CD4-positive, alpha-beta memory T cell (primary cell): ENCODE measurements at regions not wholly inside any gene's neighbourhood (a gene's known extent, or its start where the extent isn't known, plus 50 kb on each side); places are given as distances from the start of the nearest gene placed in this dataset.

Experiments
- CTCF ChIA-PET: fragments of 350-600 bp; sonication (Branson Sonifier 250); formaldehyde crosslinking; loops from one replicate; lab custom pipeline; 2021; ENCODE audit warnings: inconsistent platforms; ENCODE audit not compliant: partially characterized antibody; lab: Charles Lee
- POLR2A ChIA-PET: fragments of 350-600 bp; sonication (Branson Sonifier 250); formaldehyde crosslinking; loops from one replicate; lab custom pipeline; 2021; ENCODE audit not compliant: partially characterized antibody; lab: Charles Lee
- DNase-seq, 5 donors: peaks; one replicate each; pipeline versions ENCODE4 v3.0.0 to v3.0.0-alpha.2; 2020 to 2022; ENCODE audit warnings: mixed read lengths in 1 of 5
- H3K27ac ChIP-seq: one replicate; pipeline ENCODE4 v1.7.0; 2013; ENCODE audit warnings: low read depth, low read length
- H3K27me3 ChIP-seq: 2 replicates; pipeline ENCODE4 v1.7.0; 2013; ENCODE audit warnings: mild to moderate bottlenecking, low read length, moderate library complexity; ENCODE audit not compliant: insufficient read depth
- H3K36me3 ChIP-seq: 2 replicates; pipeline ENCODE4 v1.7.0; 2013; ENCODE audit warnings: mild to moderate bottlenecking, low read length, moderate library complexity; ENCODE audit not compliant: insufficient read depth
- H3K4me1 ChIP-seq: 2 replicates; pipeline ENCODE4 v1.7.0; 2013; ENCODE audit warnings: mild to moderate bottlenecking, low read length, moderate library complexity; ENCODE audit not compliant: insufficient read depth
- H3K4me3 ChIP-seq, 2 donors: one replicate each; pipeline ENCODE4 v1.7.0; 2013; ENCODE audit warnings: low read length in 2 of 2, mild to moderate bottlenecking in 1 of 2
- H3K9me3 ChIP-seq, 2 donors: one replicate each; pipeline ENCODE4 v1.7.0; 2013; ENCODE audit warnings: low read length in 2 of 2, control low read depth in 1 of 2; ENCODE audit not compliant: control insufficient read depth in 1 of 2
- H3K27ac Mint-ChIP-seq, 7 donors: one replicate each; pipeline ENCODE4 v1.8.0; 2020 to 2021; ENCODE audit warnings: mixed read lengths in 7 of 7, mild to moderate bottlenecking in 6 of 7, inconsistent platforms in 3 of 7, moderate library complexity in 3 of 7
- H3K27me3 Mint-ChIP-seq, 2 donors: one replicate each; pipeline ENCODE4 v1.8.0; 2020 to 2021; ENCODE audit warnings: mixed read lengths in 2 of 2
- H3K36me3 Mint-ChIP-seq, 2 donors: one replicate each; pipeline ENCODE4 v1.8.0; 2020 to 2021; ENCODE audit warnings: mixed read lengths in 2 of 2, inconsistent platforms in 1 of 2, mild to moderate bottlenecking in 1 of 2
- H3K4me1 Mint-ChIP-seq, 4 donors: one replicate each; pipeline ENCODE4 v1.8.0; 2020 to 2021; ENCODE audit warnings: mixed read lengths in 4 of 4, mild to moderate bottlenecking in 1 of 4
- H3K4me3 Mint-ChIP-seq, 8 donors: one replicate each; pipeline ENCODE4 v1.8.0; 2020 to 2021; ENCODE audit warnings: mixed read lengths in 8 of 8, mild to moderate bottlenecking in 7 of 8, moderate library complexity in 6 of 8, inconsistent platforms in 3 of 8
- H3K9me3 Mint-ChIP-seq, 8 donors: one replicate each; pipeline ENCODE4 v1.8.0; 2020 to 2021; ENCODE audit warnings: mixed read lengths in 8 of 8, mild to moderate bottlenecking in 5 of 8, inconsistent platforms in 3 of 8, moderate library complexity in 1 of 8
- intact Hi-C: fragments of 100-400 bp; cut with micrococcal nuclease; formaldehyde crosslinking; loops from one replicate; pipeline ENCODE4 v1.15.1; 2023

DNA sequence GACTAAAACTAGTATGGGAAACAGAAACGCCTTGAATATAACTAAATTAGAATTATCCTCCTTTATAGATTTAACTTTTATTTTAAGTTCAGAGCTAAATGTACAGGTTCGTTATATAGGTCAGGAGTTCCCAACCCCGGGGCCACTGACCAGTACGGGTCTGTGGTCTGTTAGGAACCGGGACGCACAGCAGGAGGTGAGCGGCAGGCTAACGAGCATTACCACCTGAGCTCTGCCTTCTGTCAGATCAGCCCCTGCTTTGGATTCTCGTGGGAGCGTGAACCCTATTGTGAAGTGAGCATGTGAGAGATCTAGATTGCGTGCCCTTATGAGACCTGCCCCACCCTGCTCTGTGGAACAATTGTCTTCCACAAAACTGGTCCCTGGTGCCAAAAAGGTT, 51.0 kb downstream of the FAT4 start:
- Histone ChIP-seq H3K27ac (no peak overlapping the region), H3K27me3 (no peaks in the 10 kb centered on the region), H3K9me3 (no peaks in the 10 kb centered on the region), H3K4me3 (no peak overlapping the region), H3K4me1 (no peaks in the 10 kb centered on the region), H3K36me3 (no peaks in the 10 kb centered on the region)
- no peak for DNase-seq
- Mint-ChIP-seq H3K36me3 (no peaks in the 10 kb centered on the region), H3K4me3 (no peak overlapping the region), H3K27me3 (no peaks in the 10 kb centered on the region), H3K9me3 (peaks cover 0 to 6% (median 4%) of the 10 kb centered on the region in 8 donors), H3K27ac (no peak overlapping the region), H3K4me1 (no peaks in the 10 kb centered on the region)
- ChIA-PET POLR2A (no interaction called here), CTCF (interaction anchor here (1.3 kb wide), 1 partner anchor 14 kb away, joined by 3 read pairs; no protein-coding TSS in a partner anchor)
- intact Hi-C loops: no loop called here

DNA sequence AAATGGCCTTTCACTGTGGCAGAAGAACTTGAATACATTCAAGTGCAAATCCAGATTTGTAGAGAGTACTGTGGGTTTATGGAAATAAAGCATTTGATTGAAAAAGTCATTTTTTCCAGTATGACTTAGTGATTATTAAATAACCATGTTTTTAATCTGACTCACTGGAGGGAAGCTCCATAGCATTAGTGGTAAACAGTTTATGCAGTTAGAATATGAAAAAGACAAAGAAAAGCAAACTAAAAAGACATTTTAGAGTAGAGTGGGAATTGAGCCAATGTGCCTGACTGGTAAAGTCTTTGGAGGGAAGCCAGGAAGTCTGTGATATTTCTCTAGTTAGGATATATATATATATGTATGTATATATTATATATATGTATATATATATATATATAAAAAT, 53.4 kb downstream of the FAT4 start:
- POLR2A ChIA-PET: no interaction called here
- Mint-ChIP-seq H3K4me3 (no peak overlapping the region), H3K36me3 (no peaks in the 10 kb centered on the region)

DNA sequence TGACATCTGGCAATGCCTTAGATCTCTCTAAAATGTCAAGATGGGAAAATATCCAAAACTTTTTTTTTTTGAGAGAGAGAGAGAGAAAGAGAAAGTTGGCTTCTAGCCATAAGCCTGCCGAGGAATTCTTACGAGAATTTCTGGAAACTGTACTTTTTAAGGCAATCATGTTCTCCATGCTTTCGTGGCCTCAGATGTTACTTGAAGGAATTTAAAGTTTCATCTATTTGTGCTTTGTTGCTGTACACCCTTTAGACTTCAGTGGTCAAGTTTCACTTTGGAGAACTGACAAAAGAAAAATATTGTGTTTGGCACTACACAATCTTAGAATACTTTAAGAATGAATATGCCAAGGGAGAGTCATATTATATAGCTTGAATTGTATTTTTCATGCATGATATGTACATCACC, 53.9 kb downstream of the FAT4 start:
- H3K27me3 Mint-ChIP-seq: no peaks in the 10 kb centered on the region
- H3K9me3 Mint-ChIP-seq: peaks cover 0 to 6% (median 4%) of the 10 kb centered on the region in 8 donors
- no peaks in the 10 kb centered on the region for H3K4me1 Mint-ChIP-seq
- ChIA-PET POLR2A (no interaction called here), CTCF (no interaction called here)
- no peaks in the 10 kb centered on the region for H3K9me3 ChIP-seq
- intact Hi-C loops: no loop called here
- no peak overlapping the region for H3K4me3 Mint-ChIP-seq
- H3K27ac ChIP-seq: no peak overlapping the region
- no peaks in the 10 kb centered on the region for H3K36me3 Mint-ChIP-seq
- DNase-seq: no peak
- H3K27ac Mint-ChIP-seq: no peak overlapping the region
- no peaks in the 10 kb centered on the region for H3K27me3 ChIP-seq
- H3K4me1 ChIP-seq: no peaks in the 10 kb centered on the region
- H3K36me3 ChIP-seq: no peaks in the 10 kb centered on the region
- no peak overlapping the region for H3K4me3 ChIP-seq

More for the DNA sequence above, 53.4 kb downstream of the FAT4 start:
- H3K27me3 Mint-ChIP-seq: no peaks in the 10 kb centered on the region
- Histone ChIP-seq H3K4me3 (no peak overlapping the region), H3K27ac (no peak overlapping the region), H3K36me3 (no peaks in the 10 kb centered on the region), H3K9me3 (no peaks in the 10 kb centered on the region), H3K27me3 (no peaks in the 10 kb centered on the region), H3K4me1 (no peaks in the 10 kb centered on the region)
- peaks cover 0 to 6% (median 4%) of the 10 kb centered on the region in 8 donors for H3K9me3 Mint-ChIP-seq
- H3K27ac Mint-ChIP-seq: no peak overlapping the region
- CTCF ChIA-PET: no interaction called here
- no peak for DNase-seq
- intact Hi-C loops: no loop called here
- H3K4me1 Mint-ChIP-seq: no peaks in the 10 kb centered on the region

DNA sequence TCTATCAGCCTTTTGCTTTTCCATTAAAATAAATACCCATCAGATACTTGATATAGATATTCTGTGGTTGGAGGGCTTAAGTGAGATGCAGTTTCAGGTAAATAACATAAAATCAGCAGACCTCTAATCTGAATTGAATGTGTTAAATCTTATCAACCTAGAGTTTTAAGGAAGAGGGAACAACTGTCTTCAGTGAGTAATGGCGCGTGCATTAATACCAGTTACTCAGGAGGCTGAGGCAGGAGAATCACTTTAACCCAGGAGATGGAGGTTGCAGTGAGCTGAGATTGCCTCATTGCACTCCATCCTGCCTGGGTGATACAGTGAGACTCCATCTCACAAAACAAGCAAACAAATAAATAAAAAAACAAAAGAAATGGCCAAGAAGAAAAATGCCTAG, 54.3 kb downstream of the FAT4 start:
- intact Hi-C loops: no loop called here
- no peaks in the 10 kb centered on the region for H3K4me1 ChIP-seq
- no peak overlapping the region for H3K4me3 ChIP-seq
- H3K4me1 Mint-ChIP-seq: no peaks in the 10 kb centered on the region
- POLR2A ChIA-PET: no interaction called here
- H3K36me3 Mint-ChIP-seq: no peaks in the 10 kb centered on the region
- no peak overlapping the region for H3K27ac ChIP-seq
- no peaks in the 10 kb centered on the region for H3K27me3 Mint-ChIP-seq
- H3K9me3 ChIP-seq: no peaks in the 10 kb centered on the region
- CTCF ChIA-PET: no interaction called here
- H3K9me3 Mint-ChIP-seq: peaks cover 0 to 4% (median 2%) of the 10 kb centered on the region in 8 donors
- no peak overlapping the region for H3K27ac Mint-ChIP-seq
- H3K36me3 ChIP-seq: no peaks in the 10 kb centered on the region
- no peaks in the 10 kb centered on the region for H3K27me3 ChIP-seq
- no peak for DNase-seq
- no peak overlapping the region for H3K4me3 Mint-ChIP-seq

DNA sequence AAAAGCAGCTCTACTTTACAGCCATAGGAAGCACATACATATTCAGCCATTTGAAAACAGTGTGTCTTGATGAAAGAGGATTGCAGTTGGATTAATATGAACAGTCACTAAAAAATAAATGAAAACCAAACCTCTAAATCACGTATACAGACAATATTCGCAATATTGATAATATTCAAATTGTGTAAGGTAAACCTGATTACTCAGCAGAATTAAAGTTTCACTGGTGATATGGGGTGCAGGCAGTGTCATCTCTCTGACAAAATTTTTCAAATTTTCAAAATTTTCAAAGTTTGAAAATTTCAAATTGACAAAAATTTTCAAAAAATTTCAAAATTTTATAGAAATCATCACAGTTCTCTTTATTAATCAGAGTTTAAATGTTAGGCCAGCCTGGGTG, 55.7 kb downstream of the FAT4 start:
- Histone ChIP-seq H3K9me3 (no peaks in the 10 kb centered on the region), H3K4me3 (no peak overlapping the region), H3K36me3 (no peaks in the 10 kb centered on the region), H3K27me3 (no peaks in the 10 kb centered on the region), H3K27ac (no peak overlapping the region), H3K4me1 (no peaks in the 10 kb centered on the region)
- Mint-ChIP-seq H3K27me3 (no peaks in the 10 kb centered on the region), H3K27ac (no peak overlapping the region), H3K36me3 (no peaks in the 10 kb centered on the region), H3K9me3 (peaks cover 0 to 4% (median 0%) of the 10 kb centered on the region in 8 donors), H3K4me1 (no peaks in the 10 kb centered on the region), H3K4me3 (no peak overlapping the region)
- intact Hi-C loops: no loop called here
- POLR2A ChIA-PET: no interaction called here
- CTCF ChIA-PET: no interaction called here
- DNase-seq: no peak

DNA sequence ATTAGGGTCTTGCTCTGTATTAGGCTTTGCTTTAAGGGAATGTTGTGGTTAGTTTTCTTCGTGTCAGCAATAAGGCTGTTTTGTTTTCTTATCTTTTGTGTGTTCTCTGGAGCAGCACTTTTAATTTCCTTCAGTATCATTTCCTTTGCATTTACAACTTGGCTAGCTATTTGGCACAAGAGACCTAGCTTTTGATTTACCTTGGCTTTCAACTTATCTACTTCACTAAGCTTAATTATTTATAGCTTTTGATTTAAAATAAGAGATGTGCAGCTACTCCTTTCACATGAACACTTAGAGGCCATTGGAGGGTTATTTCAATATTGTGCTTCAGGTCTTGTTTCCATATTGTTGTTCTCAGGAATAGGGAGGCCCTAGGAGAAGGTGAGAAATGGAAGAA, 68.2 kb downstream of the FAT4 start:
- no peak overlapping the region for H3K4me3 ChIP-seq
- Mint-ChIP-seq H3K4me3 (no peak overlapping the region), H3K9me3 (peaks cover 0 to 5% (median 0%) of the 10 kb centered on the region in 8 donors), H3K27me3 (no peaks in the 10 kb centered on the region), H3K36me3 (no peaks in the 10 kb centered on the region), H3K4me1 (no peaks in the 10 kb centered on the region), H3K27ac (no peak overlapping the region)
- no peak for DNase-seq
- intact Hi-C loops: no loop called here
- no peaks in the 10 kb centered on the region for H3K36me3 ChIP-seq
- CTCF ChIA-PET: no interaction called here
- no peaks in the 10 kb centered on the region for H3K9me3 ChIP-seq
- POLR2A ChIA-PET: no interaction called here
- no peaks in the 10 kb centered on the region for H3K4me1 ChIP-seq
- H3K27me3 ChIP-seq: no peaks in the 10 kb centered on the region
- no peak overlapping the region for H3K27ac ChIP-seq

DNA sequence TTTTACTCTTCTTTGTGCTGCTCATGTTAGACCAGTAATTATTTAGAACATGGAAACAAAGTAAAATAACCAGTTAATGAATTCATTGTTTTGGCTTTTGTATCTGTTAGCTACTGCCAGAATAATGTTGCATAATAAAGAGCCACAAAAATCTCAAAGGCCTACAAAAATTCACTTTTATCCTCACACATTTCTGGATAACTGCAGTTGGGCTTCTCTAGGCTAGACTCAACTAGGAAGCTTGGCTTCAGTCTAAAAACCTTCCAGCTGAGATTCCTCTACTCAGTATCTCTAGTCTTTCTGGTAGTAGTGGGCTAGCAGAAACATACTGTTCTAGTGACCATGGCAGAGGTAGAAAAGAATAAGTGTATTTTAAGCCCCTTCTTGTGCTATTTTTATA, 73.0 kb downstream of the FAT4 start:
- H3K36me3 ChIP-seq: no peaks in the 10 kb centered on the region
- no peak overlapping the region for H3K27ac ChIP-seq
- H3K4me1 ChIP-seq: no peaks in the 10 kb centered on the region
- Mint-ChIP-seq H3K27me3 (no peaks in the 10 kb centered on the region), H3K9me3 (peaks cover 0 to 9% (median 2%) of the 10 kb centered on the region in 8 donors), H3K36me3 (no peaks in the 10 kb centered on the region), H3K4me1 (no peaks in the 10 kb centered on the region), H3K4me3 (no peak overlapping the region), H3K27ac (no peak overlapping the region)
- POLR2A ChIA-PET: no interaction called here
- no peaks in the 10 kb centered on the region for H3K9me3 ChIP-seq
- H3K27me3 ChIP-seq: no peaks in the 10 kb centered on the region
- H3K4me3 ChIP-seq: no peak overlapping the region
- CTCF ChIA-PET: no interaction called here
- DNase-seq: no peak
- intact Hi-C loops: no loop called here

DNA sequence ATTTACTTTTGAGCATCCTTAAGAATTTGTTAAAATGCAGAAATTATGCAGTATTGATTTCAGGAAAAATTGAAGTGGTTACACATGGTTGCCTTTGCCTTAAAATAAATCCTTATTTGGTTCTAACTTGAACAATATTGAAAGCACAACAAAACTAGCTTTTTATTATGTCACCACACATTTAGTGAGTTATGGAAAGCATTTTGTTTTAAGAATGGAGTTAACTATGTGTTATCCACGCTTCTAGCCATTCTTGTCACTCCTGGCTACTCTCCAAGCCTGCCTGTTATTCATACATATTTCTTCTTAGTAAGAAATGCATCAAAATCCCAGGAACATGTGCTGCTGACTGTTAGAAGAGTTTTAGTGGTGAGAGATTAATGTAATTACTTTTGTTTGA, 73.9 kb downstream of the FAT4 start:
- intact Hi-C loops: no loop called here
- DNase-seq: no peak
- no peak overlapping the region for H3K4me3 Mint-ChIP-seq
- Histone ChIP-seq H3K4me1 (no peaks in the 10 kb centered on the region), H3K36me3 (no peaks in the 10 kb centered on the region), H3K9me3 (no peaks in the 10 kb centered on the region), H3K4me3 (no peak overlapping the region), H3K27me3 (no peaks in the 10 kb centered on the region), H3K27ac (no peak overlapping the region)
- no peaks in the 10 kb centered on the region for H3K27me3 Mint-ChIP-seq
- no peaks in the 10 kb centered on the region for H3K36me3 Mint-ChIP-seq
- H3K9me3 Mint-ChIP-seq: peaks cover 0 to 9% (median 2%) of the 10 kb centered on the region in 8 donors
- H3K27ac Mint-ChIP-seq: no peak overlapping the region
- CTCF ChIA-PET: no interaction called here
- POLR2A ChIA-PET: no interaction called here
- H3K4me1 Mint-ChIP-seq: no peaks in the 10 kb centered on the region
